ENCODE measurements at regions not wholly inside any gene's neighbourhood (a gene's known extent, or its start where the extent isn't known, plus 50 kb on each side); places are given as distances from the start of the nearest gene placed in this dataset.

DNA sequence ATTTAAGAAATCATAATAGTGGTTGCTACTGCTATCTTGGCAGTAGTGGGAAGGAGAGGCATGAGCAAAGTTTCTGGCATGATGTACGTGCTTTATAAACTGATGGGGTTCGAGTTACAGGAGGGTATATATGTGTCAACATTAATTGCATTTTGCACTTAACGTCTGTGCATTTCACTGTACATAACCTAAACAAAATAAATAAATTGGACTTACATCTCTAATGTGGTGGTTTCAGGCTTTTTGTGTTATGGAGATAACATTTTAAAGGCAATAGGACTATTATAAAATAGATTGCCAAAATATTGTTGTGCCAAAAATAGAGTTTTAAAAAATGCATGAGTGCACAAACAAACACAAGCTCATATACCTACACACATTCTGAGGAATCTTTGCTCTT is 1001.1 kb upstream of the GJE1 start:
- no peaks in the 10 kb centered on the region for H3K27me3 ChIP-seq
- Mint-ChIP-seq H3K27me3 (ENCODE audit: insufficient read depth, low read depth) (no peaks in the 10 kb centered on the region), H3K36me3 (no peaks in the 10 kb centered on the region), H3K4me1 (no peaks in the 10 kb centered on the region), H3K9me3 (no peaks in the 10 kb centered on the region), H3K27ac (no peak overlapping the region), H3K4me3 (no peak overlapping the region)
- no peak overlapping the region for H3K4me3 ChIP-seq
- H3K36me3 ChIP-seq, result no peaks in the 10 kb centered on the region
- no peak overlapping the region for H3K27ac ChIP-seq
- H4K20me1 ChIP-seq (ENCODE audit: low read depth), result no peaks in the 10 kb centered on the region
- TF ChIP-seq, protein P1, sequence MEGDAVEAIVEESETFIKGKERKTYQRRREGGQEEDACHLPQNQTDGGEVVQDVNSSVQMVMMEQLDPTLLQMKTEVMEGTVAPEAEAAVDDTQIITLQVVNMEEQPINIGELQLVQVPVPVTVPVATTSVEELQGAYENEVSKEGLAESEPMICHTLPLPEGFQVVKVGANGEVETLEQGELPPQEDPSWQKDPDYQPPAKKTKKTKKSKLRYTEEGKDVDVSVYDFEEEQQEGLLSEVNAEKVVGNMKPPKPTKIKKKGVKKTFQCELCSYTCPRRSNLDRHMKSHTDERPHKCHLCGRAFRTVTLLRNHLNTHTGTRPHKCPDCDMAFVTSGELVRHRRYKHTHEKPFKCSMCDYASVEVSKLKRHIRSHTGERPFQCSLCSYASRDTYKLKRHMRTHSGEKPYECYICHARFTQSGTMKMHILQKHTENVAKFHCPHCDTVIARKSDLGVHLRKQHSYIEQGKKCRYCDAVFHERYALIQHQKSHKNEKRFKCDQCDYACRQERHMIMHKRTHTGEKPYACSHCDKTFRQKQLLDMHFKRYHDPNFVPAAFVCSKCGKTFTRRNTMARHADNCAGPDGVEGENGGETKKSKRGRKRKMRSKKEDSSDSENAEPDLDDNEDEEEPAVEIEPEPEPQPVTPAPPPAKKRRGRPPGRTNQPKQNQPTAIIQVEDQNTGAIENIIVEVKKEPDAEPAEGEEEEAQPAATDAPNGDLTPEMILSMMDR (IDR thresholded peaks at IDR 0.05), result no peak
- no peak for TF ChIP-seq EZH2 (IDR thresholded peaks at IDR 0.05)
- TF ChIP-seq EZH2phosphoT487 (IDR thresholded peaks at IDR 0.05), result no peak
- no peaks in the 10 kb centered on the region for H3K79me2 ChIP-seq (ENCODE audit: low read depth)
- no peak for DNase-seq (ENCODE audit: low spot score)
- H3K4me2 ChIP-seq, result no peak overlapping the region
- no peaks in the 10 kb centered on the region for H3K9me3 ChIP-seq (ENCODE audit: low read depth)
- H3F3A ChIP-seq (ENCODE audit: low read depth), result no peaks in the 10 kb centered on the region
- no peak overlapping the region for H3K9ac ChIP-seq
- no peak overlapping the region for H2AFZ ChIP-seq (replicated peaks)
- no peaks in the 10 kb centered on the region for H3K4me1 ChIP-seq

DNA sequence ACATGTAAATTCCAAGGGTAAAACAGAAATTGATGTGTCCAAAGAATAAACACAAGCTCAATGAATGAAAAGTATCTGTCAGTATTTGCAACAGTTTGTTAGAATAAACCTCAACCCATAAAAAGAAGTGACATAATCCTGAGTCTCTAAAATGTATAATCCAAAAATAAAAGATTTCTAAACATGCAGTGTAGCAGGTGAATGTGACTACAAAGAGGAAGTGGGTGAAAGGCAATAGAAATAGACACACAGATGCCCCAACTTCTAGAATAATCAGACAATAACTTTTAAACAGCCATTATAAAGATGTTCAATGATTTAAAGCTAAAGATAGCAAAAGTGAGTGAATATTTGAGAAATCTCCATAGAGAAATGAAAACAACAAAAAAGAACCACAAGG is 1009.2 kb upstream of the GJE1 start:
- DNase-seq (ENCODE audit: low spot score), result no peak
- H3K79me2 ChIP-seq (ENCODE audit: low read depth), result no peaks in the 10 kb centered on the region
- H3K4me1 Mint-ChIP-seq, result no peaks in the 10 kb centered on the region
- no peak overlapping the region for H3K27ac ChIP-seq
- H3K9me3 Mint-ChIP-seq, result peaks cover 3% of the 10 kb centered on the region
- TF ChIP-seq EZH2phosphoT487 (IDR thresholded peaks at IDR 0.05) (no peak), EZH2 (IDR thresholded peaks at IDR 0.05) (no peak)
- TF ChIP-seq, protein P1 (IDR thresholded peaks at IDR 0.05), result no peak
- H3K4me3 Mint-ChIP-seq, result no peak overlapping the region
- no peaks in the 10 kb centered on the region for H3K27me3 ChIP-seq
- no peaks in the 10 kb centered on the region for H3K4me1 ChIP-seq
- no peaks in the 10 kb centered on the region for H4K20me1 ChIP-seq (ENCODE audit: low read depth)
- no peak overlapping the region for H3K27ac Mint-ChIP-seq
- H3K9ac ChIP-seq, result no peak overlapping the region
- H3K36me3 Mint-ChIP-seq, result no peaks in the 10 kb centered on the region
- H3K4me2 ChIP-seq, result no peak overlapping the region
- H3K27me3 Mint-ChIP-seq (ENCODE audit: insufficient read depth, low read depth), result peaks cover 2% of the 10 kb centered on the region
- H3K9me3 ChIP-seq (ENCODE audit: low read depth), result no peaks in the 10 kb centered on the region
- no peaks in the 10 kb centered on the region for H3K36me3 ChIP-seq
- no peak overlapping the region for H2AFZ ChIP-seq (replicated peaks)
- no peak overlapping the region for H3K4me3 ChIP-seq
- no peaks in the 10 kb centered on the region for H3F3A ChIP-seq (ENCODE audit: low read depth)

DNA sequence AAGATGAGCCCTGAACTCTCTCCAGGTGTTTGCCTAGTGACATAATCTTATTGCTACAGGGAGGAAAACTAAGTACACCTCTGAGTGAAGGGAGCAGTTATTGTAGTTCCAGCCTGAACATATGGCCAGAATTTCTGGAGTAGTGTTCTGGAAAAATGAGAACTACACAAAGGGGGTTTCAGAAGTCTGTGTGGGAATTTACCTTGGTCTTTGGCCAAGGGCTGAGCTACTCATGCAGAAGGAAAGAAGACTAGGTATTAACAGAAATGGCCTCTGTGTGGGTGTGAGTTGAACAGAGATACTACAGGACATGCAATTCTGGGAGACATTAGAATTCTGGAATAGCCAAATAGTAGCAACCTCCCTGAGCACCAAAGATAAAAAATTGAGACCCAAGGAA is 1009.7 kb upstream of the GJE1 start:
- no peak overlapping the region for H3K4me2 ChIP-seq
- no peaks in the 10 kb centered on the region for H3K36me3 Mint-ChIP-seq
- TF ChIP-seq EZH2 (IDR thresholded peaks at IDR 0.05) (no peak), EZH2phosphoT487 (IDR thresholded peaks at IDR 0.05) (no peak)
- TF ChIP-seq, protein P1 (IDR thresholded peaks at IDR 0.05), result no peak
- peaks cover 3% of the 10 kb centered on the region for H3K9me3 Mint-ChIP-seq
- H3K79me2 ChIP-seq (ENCODE audit: low read depth), result no peaks in the 10 kb centered on the region
- H3K27me3 ChIP-seq, result no peaks in the 10 kb centered on the region
- H3K27ac Mint-ChIP-seq, result no peak overlapping the region
- no peak overlapping the region for H3K4me3 ChIP-seq
- H3K4me1 ChIP-seq, result no peaks in the 10 kb centered on the region
- peaks cover 2% of the 10 kb centered on the region for H3K27me3 Mint-ChIP-seq (ENCODE audit: insufficient read depth, low read depth)
- H3K27ac ChIP-seq, result no peak overlapping the region
- H3K9ac ChIP-seq, result no peak overlapping the region
- no peaks in the 10 kb centered on the region for H4K20me1 ChIP-seq (ENCODE audit: low read depth)
- no peak for DNase-seq (ENCODE audit: low spot score)
- H3K9me3 ChIP-seq (ENCODE audit: low read depth), result no peaks in the 10 kb centered on the region
- H2AFZ ChIP-seq (replicated peaks), result no peak overlapping the region
- H3F3A ChIP-seq (ENCODE audit: low read depth), result no peaks in the 10 kb centered on the region
- no peaks in the 10 kb centered on the region for H3K4me1 Mint-ChIP-seq
- no peaks in the 10 kb centered on the region for H3K36me3 ChIP-seq
- H3K4me3 Mint-ChIP-seq, result no peak overlapping the region

DNA sequence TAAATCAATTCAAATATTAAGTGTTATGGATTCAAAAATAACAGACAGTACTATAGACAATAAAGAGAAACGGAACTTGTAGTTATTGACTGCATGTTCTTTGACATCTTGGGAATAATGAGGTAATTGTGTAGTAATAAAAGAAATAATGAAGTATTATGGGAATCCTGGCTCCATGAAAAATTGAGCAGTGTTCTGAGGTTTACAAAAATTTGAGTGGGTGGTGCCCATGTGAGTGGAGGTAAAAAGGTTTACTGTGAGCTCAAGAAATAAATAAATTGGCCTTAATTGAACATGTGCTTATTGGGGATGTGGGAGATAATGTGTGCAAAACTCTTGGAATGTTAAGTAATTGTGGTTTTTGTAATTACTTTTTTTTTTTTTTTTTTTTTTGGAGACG is 1013.7 kb upstream of the GJE1 start:
- Histone ChIP-seq H3K27ac (no peak overlapping the region), H3F3A (ENCODE audit: low read depth) (no peaks in the 10 kb centered on the region), H3K4me1 (no peaks in the 10 kb centered on the region), H3K9me3 (ENCODE audit: low read depth) (no peaks in the 10 kb centered on the region), H3K79me2 (ENCODE audit: low read depth) (no peaks in the 10 kb centered on the region), H3K4me2 (no peak overlapping the region), H3K4me3 (no peak overlapping the region), H3K9ac (no peak overlapping the region), H3K27me3 (no peaks in the 10 kb centered on the region), H4K20me1 (ENCODE audit: low read depth) (no peaks in the 10 kb centered on the region), H2AFZ (replicated peaks) (no peak overlapping the region), H3K36me3 (no peaks in the 10 kb centered on the region)
- Mint-ChIP-seq H3K27ac (no peak overlapping the region), H3K36me3 (no peaks in the 10 kb centered on the region), H3K9me3 (peaks cover 3% of the 10 kb centered on the region), H3K4me3 (no peak overlapping the region), H3K4me1 (no peaks in the 10 kb centered on the region), H3K27me3 (ENCODE audit: insufficient read depth, low read depth) (peaks cover 2% of the 10 kb centered on the region)
- DNase-seq (ENCODE audit: low spot score), result no peak
- no peak for TF ChIP-seq EZH2phosphoT487 (IDR thresholded peaks at IDR 0.05)
- TF ChIP-seq, protein P1 (IDR thresholded peaks at IDR 0.05), result no peak
